ENCODE measurements at regions not wholly inside any gene's neighbourhood (a gene's known extent, or its start where the extent isn't known, plus 50 kb on each side); places are given as distances from the start of the nearest gene placed in this dataset.

DNA sequence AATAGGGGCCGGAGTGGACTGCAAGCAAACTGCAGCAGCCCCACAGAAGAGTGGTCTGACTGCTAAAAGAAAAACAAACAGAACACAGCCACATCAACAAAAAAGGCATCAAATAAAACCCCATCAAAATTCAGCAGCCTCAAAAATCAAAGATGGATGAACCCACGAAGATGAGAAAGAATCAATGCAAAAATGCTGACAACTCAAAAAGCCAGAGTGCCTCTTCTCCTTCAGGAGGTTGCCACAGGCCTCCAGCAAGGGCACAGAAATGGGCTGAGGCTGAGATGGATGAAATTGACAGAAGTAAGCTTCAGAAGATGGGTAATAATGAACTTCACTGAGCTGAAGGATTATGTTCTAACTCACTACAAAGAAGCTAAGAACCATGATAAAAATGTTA, 388.6 kb downstream of the PABPC4L start:
- no peak for ATAC-seq (ENCODE audit: poor library complexity)
- Mint-ChIP-seq H3K4me3 (no peak overlapping the region), H3K27ac (no peak overlapping the region), H3K9me3 (peaks cover 11% of the 10 kb centered on the region), H3K4me1 (ENCODE audit: low read depth) (no peaks in the 10 kb centered on the region), H3K36me3 (ENCODE audit: low read depth) (no peaks in the 10 kb centered on the region), H3K27me3 (no peaks in the 10 kb centered on the region)
- Histone ChIP-seq H3K4me3 (ENCODE audit: low read length) (no peak overlapping the region), H3K4me1 (ENCODE audit: insufficient read depth, low read length) (no peaks in the 10 kb centered on the region), H3K27me3 (ENCODE audit: control insufficient read depth in 1 of 2, insufficient read depth in 2 of 2, low read length in 2 of 2) (no peaks in the 10 kb centered on the region), H3K9me3 (ENCODE audit: control insufficient read depth in 1 of 2, insufficient read depth in 1 of 2, low read length in 2 of 2) (peaks cover 0 to 13% of the 10 kb centered on the region in 2 experiments), H3K27ac (ENCODE audit: low read depth in 1 of 2, low read length in 2 of 2) (no peak overlapping the region), H3K36me3 (ENCODE audit: insufficient read depth, low read length) (no peaks in the 10 kb centered on the region)
- no peak for TF ChIP-seq CTCF (IDR thresholded peaks at IDR 0.05)
- no peak for DNase-seq
- intact Hi-C loops (cut with DNase I, micrococcal nuclease), result no loop called here
- ChIA-PET POLR2A (no interaction called here), CTCF (no interaction called here)

- no peaks in the 10 kb centered on the region for H3K4me1 ChIP-seq (ENCODE audit: insufficient read depth, low read length)
- intact Hi-C loops (cut with DNase I, micrococcal nuclease), result no loop called here
Observed at GRCh38 chr4:133812236-133812635, 389.4 kb downstream of the PABPC4L start.

GRCh38 chr4:133808151-133808550, 393.4 kb downstream of the PABPC4L start:
- no peaks in the 10 kb centered on the region for H3K36me3 ChIP-seq (ENCODE audit: insufficient read depth, low read length)
- CTCF ChIA-PET, result no interaction called here

More at GRCh38 chr4:133812236-133812635, 389.4 kb downstream of the PABPC4L start:
- DNase-seq, result no peak
- no peaks in the 10 kb centered on the region for H3K36me3 ChIP-seq (ENCODE audit: insufficient read depth, low read length)
- no peak overlapping the region for H3K27ac Mint-ChIP-seq
- H3K27me3 ChIP-seq (ENCODE audit: control insufficient read depth in 1 of 2, insufficient read depth in 2 of 2, low read length in 2 of 2), result no peaks in the 10 kb centered on the region
- no peak for TF ChIP-seq CTCF (IDR thresholded peaks at IDR 0.05)
- H3K4me3 Mint-ChIP-seq, result no peak overlapping the region
- no peaks in the 10 kb centered on the region for H3K36me3 Mint-ChIP-seq (ENCODE audit: low read depth)
- H3K4me3 ChIP-seq (ENCODE audit: low read length), result no peak overlapping the region
- H3K27ac ChIP-seq (ENCODE audit: low read depth in 1 of 2, low read length in 2 of 2), result no peak overlapping the region
- H3K27me3 Mint-ChIP-seq, result no peaks in the 10 kb centered on the region
- POLR2A ChIA-PET, result no interaction called here
- H3K9me3 Mint-ChIP-seq, result peaks cover 6% of the 10 kb centered on the region
- H3K4me1 Mint-ChIP-seq (ENCODE audit: low read depth), result no peaks in the 10 kb centered on the region
- H3K9me3 ChIP-seq (ENCODE audit: control insufficient read depth in 1 of 2, insufficient read depth in 1 of 2, low read length in 2 of 2), result peaks cover 0 to 13% of the 10 kb centered on the region in 2 experiments
- CTCF ChIA-PET, result no interaction called here
- ATAC-seq (ENCODE audit: poor library complexity), result no peak

More at GRCh38 chr4:133808151-133808550, 393.4 kb downstream of the PABPC4L start:
- intact Hi-C loops (cut with DNase I, micrococcal nuclease), result no loop called here
- Histone ChIP-seq H3K4me3 (ENCODE audit: low read length) (no peak overlapping the region), H3K9me3 (ENCODE audit: control insufficient read depth in 1 of 2, insufficient read depth in 1 of 2, low read length in 2 of 2) (peaks cover 0 to 17% of the 10 kb centered on the region in 2 experiments), H3K27ac (ENCODE audit: low read depth in 1 of 2, low read length in 2 of 2) (no peak overlapping the region), H3K4me1 (ENCODE audit: insufficient read depth, low read length) (no peaks in the 10 kb centered on the region), H3K27me3 (ENCODE audit: control insufficient read depth in 1 of 2, insufficient read depth in 2 of 2, low read length in 2 of 2) (no peaks in the 10 kb centered on the region)
- ATAC-seq (ENCODE audit: poor library complexity), result no peak
- H3K4me1 Mint-ChIP-seq (ENCODE audit: low read depth), result no peaks in the 10 kb centered on the region
- no peak for DNase-seq
- no peak overlapping the region for H3K4me3 Mint-ChIP-seq
- H3K9me3 Mint-ChIP-seq, result no peaks in the 10 kb centered on the region
- H3K36me3 Mint-ChIP-seq (ENCODE audit: low read depth), result no peaks in the 10 kb centered on the region
- no peak overlapping the region for H3K27ac Mint-ChIP-seq
- no peak for TF ChIP-seq CTCF (IDR thresholded peaks at IDR 0.05)
- POLR2A ChIA-PET, result no interaction called here
- H3K27me3 Mint-ChIP-seq, result no peaks in the 10 kb centered on the region
